ENCODE measurements at regions not wholly inside any gene's neighbourhood (a gene's known extent, or its start where the extent isn't known, plus 50 kb on each side); places are given as distances from the start of the nearest gene placed in this dataset.
"Not testable (repeated sequence)": the region's sequence is repeated elsewhere in the genome, so short reads cannot be mapped to it uniquely, and the experiment has no call there.

DNA sequence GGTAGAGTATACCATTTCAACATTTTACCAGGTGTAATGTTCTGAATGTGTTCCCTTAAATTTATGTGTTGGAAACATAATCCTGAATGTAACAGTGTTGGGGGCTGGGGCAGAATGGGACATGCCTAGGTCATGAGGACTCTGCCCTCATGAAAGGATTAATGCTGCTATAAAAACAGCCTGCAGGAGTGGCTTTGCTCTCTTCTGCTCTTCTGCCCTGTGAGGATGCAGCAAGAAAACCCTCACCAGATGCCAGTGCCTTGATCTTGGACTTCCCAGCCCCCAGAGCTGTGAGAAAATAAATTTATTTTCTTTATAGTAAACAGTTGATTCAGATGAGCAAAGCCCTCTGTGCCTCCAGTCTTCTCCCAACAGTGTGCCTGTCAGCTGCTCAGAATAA is 326.0 kb upstream of the ONECUT1 start:
- no peak for DNase-seq

DNA sequence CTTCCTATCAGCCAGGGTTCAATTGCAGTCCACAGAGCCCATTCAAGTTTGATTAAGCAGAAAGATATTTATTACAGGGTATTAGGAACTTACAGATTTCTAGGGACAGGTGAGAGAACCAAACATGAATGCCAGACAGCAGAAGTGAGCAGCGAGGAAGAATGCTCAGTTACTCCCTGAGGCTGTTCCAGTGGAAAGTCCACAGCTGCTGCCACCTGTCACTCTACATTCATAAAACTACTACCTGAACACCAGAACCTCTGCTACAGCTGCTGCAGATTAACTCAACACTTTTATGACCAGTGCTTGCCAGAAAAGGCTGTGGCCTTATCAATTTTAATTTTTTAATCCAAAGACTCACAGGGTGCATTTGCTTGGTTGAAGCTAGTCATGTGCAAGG is 325.4 kb upstream of the ONECUT1 start:
- DNase-seq, result no peak

DNA sequence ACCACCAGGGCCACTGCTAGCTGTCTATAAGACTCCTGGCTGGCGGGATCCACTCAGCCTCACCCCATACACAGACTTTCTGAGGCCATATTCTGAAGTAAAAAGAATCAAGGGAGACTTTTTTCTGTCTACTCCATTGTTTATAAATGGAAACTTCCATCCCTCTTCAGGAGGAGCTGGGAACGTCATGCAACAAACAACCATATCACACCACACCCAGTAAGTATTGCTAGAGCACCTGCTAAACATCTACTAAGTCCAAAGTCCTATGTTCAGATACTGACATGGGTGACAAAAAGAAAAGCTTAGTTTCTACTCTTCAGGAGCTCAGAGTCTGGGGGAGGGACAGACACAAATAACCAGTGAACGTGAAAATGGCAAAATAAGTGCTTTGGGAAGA is 324.8 kb upstream of the ONECUT1 start:
- DNase-seq, result no peak

DNA sequence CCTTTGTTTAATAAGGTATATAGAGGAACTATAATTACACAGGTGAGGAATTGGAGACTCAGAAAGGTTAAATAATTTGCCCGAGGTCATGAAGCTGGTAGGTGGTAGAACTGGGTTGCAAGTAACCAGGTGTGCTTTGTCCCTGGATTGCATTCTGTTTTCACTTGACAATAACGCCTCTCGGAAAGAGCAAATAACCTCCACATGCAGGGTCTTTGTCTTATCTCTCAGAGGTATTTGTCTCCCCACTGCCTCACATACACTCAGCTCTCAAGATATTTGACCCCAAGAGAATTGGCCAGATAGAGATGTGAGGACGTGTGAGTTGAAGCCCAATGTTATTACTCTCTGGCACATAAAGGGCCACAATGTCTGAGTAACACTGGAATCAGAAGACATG is 320.9 kb upstream of the ONECUT1 start:
- DNase-seq, result no peak

DNA sequence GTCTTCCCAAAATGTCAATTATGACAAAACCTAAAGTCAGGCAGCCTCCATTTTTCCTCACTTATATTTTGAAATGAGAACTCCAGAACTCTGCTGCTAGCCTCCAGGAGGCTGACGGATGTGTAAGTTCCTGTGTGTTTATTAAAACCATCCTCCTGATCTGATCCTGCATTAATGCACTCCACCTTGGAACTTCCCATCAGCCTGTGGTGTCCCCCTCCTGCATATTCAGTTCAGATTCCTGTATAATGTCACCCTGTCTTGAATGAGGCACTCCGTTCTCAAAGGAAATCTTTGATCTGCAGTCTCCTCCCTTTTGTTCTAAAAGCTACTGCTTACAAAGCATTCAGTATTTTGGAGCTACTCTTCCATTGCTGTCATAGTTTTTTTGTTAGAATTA is 318.2 kb upstream of the ONECUT1 start:
- no peak for DNase-seq

- DNase-seq, result no peak
Measured at GRCh38 chr15:53107855-53108254, 317.7 kb upstream of the ONECUT1 start.

GRCh38 chr15:53106505-53107286 is 316.6 kb upstream of the ONECUT1 start:
- no peak for DNase-seq

GRCh38 chr15:53102483-53102882 is 312.3 kb upstream of the ONECUT1 start:
- no peak for DNase-seq

GRCh38 chr15:53080484-53080883 is 290.3 kb upstream of the ONECUT1 start:
- no peak for DNase-seq

- no peak for DNase-seq
Measured at GRCh38 chr15:53074221-53074620, 284.1 kb upstream of the ONECUT1 start.

GRCh38 chr15:53072077-53072476 is 281.9 kb upstream of the ONECUT1 start:
- DNase-seq, result no peak

- DNase-seq, result no peak
Measured at GRCh38 chr15:53068636-53069035, 278.5 kb upstream of the ONECUT1 start.

- no peak for DNase-seq
Measured at GRCh38 chr15:53059273-53060043, 269.3 kb upstream of the ONECUT1 start.

GRCh38 chr15:53046153-53046790 is 256.1 kb upstream of the ONECUT1 start:
- no peak for DNase-seq

- no peak for DNase-seq
Measured at GRCh38 chr15:53038655-53038941, 248.5 kb upstream of the ONECUT1 start.

DNA sequence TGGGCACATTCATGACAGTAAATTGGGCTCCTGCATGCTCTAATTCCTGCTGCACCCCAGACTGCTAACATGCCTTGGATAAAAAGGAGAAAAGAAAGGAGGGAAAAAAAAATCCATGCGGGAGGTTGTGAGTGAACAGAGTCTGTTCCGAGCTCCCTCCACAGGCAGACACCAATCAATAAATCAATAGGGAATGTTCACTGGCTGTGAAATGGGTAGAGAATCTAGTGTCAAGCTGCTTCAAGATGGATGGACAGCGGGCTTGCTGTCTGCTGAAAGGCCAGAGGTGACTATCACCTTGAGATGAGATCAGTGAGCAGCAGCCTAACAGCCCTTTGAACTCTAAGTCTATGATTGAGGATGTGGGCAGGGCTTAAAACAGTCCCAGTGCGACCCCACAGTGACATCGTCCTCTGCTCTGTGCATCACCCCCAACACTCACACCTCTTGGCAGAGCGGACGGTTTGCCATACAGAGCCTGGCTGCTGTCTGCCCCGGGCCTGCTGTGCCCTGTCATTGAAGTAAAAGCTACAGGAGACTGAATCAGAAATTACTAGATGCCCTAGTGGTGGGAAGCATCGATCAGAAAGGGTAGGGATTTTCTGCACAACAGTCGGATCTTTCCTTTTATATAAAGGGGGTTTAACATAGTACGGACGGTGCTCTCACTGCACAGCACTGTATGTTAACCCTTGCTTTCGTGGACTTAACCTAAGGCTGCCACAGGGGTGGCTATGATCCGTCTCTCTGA is 247.9 kb upstream of the ONECUT1 start:
- no peak for DNase-seq

DNA sequence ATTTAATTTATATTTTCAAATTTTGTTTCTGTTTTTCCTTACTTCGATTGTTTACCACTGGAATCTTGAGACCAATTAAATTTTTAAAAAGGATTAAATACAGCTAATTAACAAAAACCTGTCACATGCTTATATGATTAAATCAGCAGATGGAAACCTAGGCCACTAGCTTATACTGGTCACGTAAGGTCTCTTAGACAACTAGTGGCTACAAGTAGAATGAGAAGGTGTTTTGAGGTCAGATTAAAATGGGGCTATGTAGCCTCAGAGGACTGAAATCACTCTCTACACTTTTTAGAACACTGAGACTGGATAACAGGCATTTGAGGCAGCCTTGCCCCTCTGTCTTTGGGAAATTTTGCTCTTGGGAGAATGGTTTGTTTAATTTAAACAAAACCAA is 246.5 kb upstream of the ONECUT1 start:
- no peak for DNase-seq

GRCh38 chr15:53034767-53035245 is 244.7 kb upstream of the ONECUT1 start:
- no peak for DNase-seq

- DNase-seq, result no peak
Measured at GRCh38 chr15:53033709-53034108, 243.6 kb upstream of the ONECUT1 start.

DNA sequence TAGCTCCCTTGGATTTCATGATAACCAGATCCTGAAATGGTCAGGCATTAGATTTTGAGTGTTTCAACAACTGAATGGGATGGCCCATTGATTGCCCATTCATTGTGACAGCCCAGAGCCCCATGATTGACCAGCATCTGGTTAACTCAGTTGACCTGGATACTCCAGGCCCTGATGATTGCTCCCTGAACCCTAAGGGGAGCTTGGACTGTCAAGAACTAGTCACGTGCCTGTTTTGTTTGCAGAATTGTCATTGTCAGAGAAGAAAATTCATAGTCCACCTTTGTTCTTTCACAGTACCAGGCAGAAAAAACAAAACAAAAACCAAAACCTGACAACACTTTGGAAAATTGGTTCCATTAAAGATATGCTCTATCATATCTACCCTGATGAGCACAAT is 241.3 kb upstream of the ONECUT1 start:
- DNase-seq, result no peak

- DNase-seq, result no peak
Measured at GRCh38 chr15:53022788-53023187, 232.7 kb upstream of the ONECUT1 start.

GRCh38 chr15:53013329-53013728 is 223.2 kb upstream of the ONECUT1 start:
- DNase-seq, result no peak

GRCh38 chr15:53011779-53012178 is 221.6 kb upstream of the ONECUT1 start:
- DNase-seq, result not testable (repeated sequence)

Measured in NCI-H1694 treated with DMSO at 0.1 percent for 48 hours (cell line).